NCI-H345 (cell line): ENCODE measurements at regions not wholly inside any gene's neighbourhood (a gene's known extent, or its start where the extent isn't known, plus 50 kb on each side); places are given as distances from the start of the nearest gene placed in this dataset.
A peak's percentile ranks its signal among the peaks of the same experiment; 100 is the strongest.

Source experiments
- DNase-seq: peaks from one replicate; lab custom pipeline; 2025; lab: John Stamatoyannopoulos, UW

DNA sequence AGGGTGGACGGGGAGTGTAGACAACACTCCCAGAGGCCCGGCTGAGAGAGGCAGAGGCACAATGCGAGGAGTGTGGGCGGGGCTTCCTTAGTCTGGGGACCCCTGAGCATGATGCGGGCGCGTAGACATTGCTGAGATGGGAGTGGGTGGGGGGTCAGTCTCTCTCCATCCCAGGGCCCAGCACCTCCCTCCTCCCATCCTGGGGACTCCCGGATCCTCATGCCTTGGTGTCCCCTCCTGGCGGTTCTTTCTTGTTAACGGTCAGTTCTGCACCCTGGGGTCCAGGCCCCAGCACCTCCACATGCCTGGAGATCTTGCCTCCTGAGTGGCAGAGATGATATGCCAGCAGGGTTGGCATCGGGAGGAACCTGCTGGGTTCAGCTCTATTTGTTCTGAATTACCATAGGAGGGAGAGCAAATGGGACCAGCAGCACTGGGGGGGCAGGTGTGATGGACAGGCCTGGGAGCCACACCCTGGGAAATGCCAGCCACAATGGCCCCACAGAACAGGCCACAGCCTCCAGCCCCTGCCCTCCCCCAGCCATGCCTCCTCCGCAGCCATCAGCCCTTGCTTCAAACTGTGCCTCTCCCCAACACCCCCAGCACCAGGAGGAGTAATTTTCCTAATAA lies 55.7 kb downstream of the RTL6 start:
- no peak for DNase-seq

DNA sequence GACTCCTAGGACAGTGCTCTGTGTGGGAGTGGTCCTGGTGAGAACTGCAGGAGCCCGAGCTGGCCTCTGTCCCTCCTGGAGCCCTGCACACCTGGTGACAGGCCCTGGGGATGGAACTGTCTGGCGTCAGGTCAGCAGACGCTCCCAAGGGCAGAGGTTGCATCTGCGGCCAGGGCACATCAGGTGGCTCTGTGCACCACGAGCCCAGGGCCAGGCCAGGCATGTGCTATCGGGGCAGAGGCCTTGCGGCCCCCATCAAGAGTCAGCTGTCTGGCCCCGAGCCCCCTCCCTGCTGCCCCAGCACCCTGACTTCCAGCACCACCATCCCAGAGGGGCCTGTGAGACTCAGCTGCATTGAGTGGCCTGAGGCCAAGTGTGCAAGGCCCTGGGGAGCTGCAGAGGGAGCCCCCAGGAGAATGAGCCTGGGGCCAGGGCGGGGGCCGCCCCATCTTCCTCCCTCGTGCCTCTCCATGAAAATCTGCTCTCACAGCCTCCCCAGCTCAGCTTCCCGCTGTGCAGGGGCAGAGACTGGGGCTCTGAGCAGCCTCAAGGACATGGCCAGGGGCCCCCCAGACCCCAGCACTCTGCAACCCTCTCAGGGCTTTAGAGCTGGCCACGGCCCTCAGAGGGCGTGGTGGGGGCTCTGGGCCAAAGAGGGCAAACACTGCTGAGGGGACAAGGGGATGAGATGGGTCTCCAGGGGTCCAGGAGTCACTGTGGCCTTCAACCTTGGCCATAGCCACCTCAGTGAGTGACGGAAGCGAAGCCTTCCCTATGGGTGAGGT lies 56.4 kb downstream of the RTL6 start:
- no peak for DNase-seq

GRCh38 chr22:44440224-44441160 lies 57.5 kb downstream of the RTL6 start:
- DNase-seq = no peak

DNA sequence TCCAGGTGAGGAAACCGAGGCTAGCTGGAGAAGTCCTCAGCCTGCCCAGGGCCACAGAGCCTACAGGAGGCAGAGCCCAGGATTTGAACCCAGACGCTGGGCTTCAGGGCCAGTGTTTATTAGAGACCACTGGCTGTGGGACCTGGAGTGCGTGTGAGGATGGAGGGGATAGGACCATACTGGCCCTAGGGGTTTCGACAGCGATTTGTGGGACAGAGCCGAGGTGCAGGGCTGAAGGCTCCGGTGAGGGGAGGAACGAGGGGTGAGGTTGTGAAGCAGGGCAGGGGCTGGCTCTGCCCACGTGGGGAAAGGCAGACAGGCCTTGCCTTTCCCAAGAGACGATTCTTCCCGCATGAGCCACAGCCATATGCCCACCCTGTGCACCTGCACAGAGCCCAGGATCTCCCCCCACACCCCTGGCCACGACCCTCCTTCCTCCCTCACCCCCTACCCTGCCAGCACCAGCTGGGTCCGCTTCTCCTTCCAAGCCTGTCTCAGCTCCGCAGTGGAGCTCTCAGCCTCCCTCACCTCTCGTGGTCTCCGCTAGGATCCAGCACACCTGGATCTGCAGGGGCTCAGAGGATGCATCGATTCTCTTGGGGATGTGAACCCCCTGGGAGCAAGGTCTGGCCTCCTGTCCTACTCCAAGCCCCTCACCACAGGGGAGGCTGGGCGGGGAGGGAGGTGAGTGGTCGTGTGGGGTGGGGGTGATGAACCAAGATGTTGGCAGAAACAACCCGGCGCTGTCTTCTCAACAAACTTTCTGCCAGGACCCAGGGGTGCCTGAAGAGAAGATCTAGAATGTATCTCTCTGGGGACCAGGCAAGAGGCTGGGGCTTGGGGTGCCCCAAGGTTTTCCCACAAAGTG lies 58.4 kb downstream of the RTL6 start:
- DNase-seq = no peak

GRCh38 chr22:44438481-44439131 lies 59.4 kb downstream of the RTL6 start:
- no peak for DNase-seq

- no peak for DNase-seq
Observed at GRCh38 chr22:44438056-44438455, 60.0 kb downstream of the RTL6 start.

DNA sequence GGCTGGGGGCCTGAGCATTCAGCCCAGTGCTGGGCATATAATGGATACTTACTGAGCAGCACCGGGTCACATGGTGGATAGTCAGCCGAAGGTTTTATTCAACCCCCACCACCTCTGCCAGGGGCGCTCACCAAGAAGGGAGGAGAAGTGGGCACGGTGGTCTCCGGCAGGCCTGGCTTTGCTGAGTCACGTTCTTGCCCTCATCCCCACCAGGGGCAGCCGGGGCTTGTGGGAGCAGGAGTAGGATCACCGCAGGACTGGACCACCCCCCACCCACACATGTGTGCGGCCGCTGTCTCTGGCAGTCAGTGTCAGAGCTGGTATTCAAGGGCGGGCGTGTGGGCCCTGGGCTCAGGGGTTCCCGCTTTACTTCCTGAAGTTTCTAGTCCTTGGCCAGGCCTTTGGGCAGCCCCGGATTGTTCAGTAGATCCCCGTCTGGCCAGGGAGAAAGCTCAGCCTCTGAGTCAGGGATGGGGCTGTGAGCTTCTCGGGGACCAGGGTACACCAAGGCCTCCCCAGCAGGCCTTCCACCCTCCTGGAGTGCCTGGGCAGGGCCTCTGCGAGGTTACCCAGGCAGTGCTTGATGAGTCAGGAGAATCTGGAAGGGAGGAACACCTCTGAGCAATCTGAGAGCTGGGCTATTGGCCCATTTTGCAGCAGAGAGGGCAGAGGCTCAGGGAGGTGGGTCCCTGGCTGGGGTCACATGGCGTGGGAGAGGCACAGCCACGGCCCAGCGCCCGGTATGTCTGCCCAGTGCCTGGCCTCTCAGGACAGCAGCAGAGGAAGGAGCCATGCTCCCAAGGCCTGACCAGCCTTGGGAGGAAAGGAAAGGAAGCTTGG lies 60.6 kb downstream of the RTL6 start:
- no peak for DNase-seq

DNA sequence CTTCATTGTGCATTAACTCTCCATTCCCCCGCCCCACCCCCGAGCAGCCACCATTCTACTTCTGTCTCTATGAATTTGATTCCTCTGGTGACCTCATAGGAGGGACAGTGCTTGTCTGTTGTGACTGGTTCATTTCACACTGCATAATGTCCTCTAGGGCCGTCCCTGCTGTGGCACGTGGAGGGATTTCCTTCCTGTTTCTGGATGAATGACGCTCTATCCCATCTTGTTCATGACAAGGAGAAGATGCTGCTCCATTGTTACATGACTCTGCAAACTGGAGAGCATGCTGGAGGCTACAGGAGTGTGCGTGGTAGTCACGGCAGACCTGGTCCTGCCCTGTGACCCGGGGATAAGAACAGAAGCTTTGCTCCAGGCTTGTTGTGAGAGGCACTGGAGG lies 61.3 kb downstream of the RTL6 start:
- no peak for DNase-seq

DNA sequence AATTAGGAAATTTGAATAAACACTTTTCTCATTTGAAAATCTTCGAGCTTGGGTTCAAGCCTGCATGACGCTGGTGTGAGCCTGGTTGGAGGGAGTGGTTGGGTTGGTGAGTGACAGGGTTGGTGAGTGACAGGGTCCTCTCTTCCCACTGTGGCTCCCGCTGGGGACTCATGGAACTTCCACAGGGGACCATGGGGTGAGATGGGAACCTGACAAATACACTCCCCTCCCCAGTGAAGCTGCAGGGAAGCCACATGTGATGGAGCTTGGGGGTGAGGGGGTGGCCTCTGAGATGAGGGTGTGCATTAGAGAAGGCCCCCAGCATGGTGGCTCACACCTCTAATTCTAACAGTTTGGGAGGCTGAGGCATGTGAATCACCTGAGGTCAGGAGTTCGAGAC lies 66.8 kb downstream of the RTL6 start:
- no peak for DNase-seq

DNA sequence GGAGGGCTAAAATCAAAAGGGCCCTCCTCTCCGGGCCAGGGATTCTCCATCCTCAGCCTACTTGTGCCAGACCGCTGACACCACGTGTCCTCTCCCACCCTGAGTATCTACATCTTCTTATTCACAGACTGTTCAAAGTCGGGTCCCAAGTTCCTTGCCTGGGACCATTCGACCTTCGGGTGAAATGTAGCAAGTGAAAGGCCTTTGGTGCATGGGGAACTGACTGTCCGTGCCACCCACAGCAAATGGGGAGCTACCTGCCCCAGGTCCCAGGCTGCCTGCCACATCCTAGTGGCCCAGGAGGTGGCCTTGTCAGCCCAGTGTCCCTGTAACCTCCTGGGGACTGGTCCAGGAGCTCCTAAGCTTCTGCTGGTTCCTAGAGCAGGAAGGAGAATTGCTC lies 67.3 kb downstream of the RTL6 start:
- no peak for DNase-seq

DNA sequence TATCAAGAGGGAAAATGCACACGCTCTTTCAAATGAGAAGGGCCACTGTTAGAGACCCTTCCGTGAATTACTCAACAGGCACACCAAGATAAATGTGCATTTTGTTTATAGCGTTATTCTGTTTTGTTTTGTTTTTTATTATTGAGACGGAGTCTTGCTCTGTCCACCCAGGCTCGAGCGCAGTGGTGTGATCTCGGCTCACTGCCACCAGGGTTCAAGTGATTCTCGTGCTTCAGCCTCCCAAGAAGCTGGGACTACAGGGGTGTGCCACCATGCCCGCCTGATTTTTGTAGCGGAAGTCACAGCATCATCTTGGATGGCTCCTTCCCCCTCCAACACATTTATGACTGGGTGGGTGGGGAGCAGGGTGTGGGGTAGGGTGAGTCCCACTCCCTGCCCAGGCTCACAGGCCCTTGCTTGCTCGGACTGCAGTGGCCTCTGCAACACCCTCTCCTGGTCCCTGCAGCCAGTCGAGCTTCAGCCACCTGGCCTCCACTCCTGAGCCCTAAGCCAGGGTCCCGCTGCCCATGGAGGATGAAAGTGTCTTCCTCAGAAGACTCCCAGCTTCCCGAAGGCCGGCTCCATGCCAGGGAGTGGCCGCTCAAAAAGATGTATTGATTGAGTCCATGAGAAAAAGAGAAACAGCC lies 68.0 kb downstream of the RTL6 start:
- no peak for DNase-seq

GRCh38 chr22:44428941-44429830 lies 68.8 kb downstream of the RTL6 start:
- DNase-seq = no peak

GRCh38 chr22:44427611-44428470 lies 70.2 kb downstream of the RTL6 start:
- no peak for DNase-seq

DNA sequence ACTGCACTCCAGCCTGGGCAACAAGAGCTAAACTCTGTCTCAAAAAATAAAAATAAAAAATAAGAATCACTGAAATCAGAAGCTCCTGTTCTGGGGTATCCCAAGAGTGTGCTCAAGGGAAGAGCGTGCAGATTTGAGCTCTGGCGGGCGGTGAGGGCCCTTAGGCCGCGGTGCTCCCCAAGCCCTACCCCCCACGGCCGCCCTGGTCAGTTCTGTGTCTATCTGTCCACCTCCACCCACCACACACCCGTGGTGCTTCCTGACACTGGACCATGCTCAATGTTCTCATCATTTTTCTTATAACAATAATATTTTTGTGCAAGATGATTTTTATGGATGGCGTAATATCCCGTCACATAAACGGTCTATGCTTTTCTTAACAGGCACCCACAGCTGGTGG lies 71.1 kb downstream of the RTL6 start:
- DNase-seq = no peak

- DNase-seq = no peak
Observed at GRCh38 chr22:44425694-44426045, 72.4 kb downstream of the RTL6 start.

- DNase-seq = peak; percentile 40
Observed at GRCh38 chr22:44424867-44425693, 73.0 kb downstream of the RTL6 start.

DNA sequence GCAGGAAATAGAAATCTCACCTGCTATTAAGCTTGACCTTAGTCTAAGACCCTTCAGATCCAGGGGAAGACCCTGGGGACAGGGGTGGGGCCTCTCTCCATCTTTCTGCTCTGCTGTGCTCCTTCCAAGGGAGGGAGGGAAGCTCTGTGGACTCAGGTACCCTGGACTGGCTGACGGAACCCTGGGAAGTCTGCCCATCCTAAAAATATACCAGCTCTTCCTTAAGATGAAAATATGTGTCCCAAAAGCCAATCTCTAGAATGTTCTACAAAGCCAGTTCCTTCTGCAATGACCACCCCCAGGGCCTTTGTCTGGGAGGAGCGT lies 73.7 kb downstream of the RTL6 start:
- DNase-seq = no peak
